ENCODE measurements at regions not wholly inside any gene's neighbourhood (a gene's known extent, or its start where the extent isn't known, plus 50 kb on each side); places are given as distances from the start of the nearest gene placed in this dataset.

DNA sequence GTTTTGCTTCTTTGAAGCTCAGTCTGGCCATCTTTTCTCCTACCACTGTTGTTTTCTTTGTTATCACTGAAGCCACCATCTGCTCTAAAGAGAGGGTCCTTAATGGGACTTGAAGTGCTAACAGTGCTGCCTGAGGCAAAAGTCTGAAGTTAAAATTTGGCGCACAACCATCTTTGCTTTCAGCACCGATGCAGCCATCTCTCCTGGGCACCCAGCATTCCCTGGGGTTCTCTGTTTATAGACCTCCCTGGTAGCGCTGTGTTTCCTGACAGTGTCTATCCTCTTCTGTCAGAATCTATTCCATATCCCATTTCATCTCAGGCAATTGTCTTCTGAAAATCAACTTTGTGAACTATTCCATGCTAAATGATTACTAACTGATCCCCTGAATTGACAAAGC is 491.5 kb upstream of the MPDZ start:
- Histone ChIP-seq H3K9me3 (ENCODE audit: control insufficient read depth, low read length) (no peaks in the 10 kb centered on the region), H3K4me3 (ENCODE audit: low read length) (no peak overlapping the region), H3K27ac (ENCODE audit: low read depth, low read length) (no peak overlapping the region), H3K4me1 (ENCODE audit: control insufficient read depth, insufficient read depth, low read length) (no peaks in the 10 kb centered on the region), H3K9ac (ENCODE audit: extremely low read depth, low read length, poor library complexity, severe bottlenecking) (no peak overlapping the region), H3K36me3 (ENCODE audit: control insufficient read depth, insufficient read depth, low read length) (no peaks in the 10 kb centered on the region), H3K27me3 (ENCODE audit: control insufficient read depth, insufficient read depth, low read length, poor library complexity, severe bottlenecking) (no peaks in the 10 kb centered on the region)
- Mint-ChIP-seq H3K9me3 (no peaks in the 10 kb centered on the region), H3K27ac (no peak overlapping the region), H3K4me3 (no peak overlapping the region), H3K27me3 (ENCODE audit: insufficient read depth) (no peaks in the 10 kb centered on the region), H3K36me3 (ENCODE audit: low read depth) (no peaks in the 10 kb centered on the region), H3K4me1 (no peaks in the 10 kb centered on the region)
- DNase-seq: no peak
- WGBS, 2 experiments (ENCODE audit: insufficient coverage in 1 of 2, insufficient read length in 1 of 2): 96 to 97% methylated on average over 3 of the region's 3 CpGs
- TF ChIP-seq, protein P1, sequence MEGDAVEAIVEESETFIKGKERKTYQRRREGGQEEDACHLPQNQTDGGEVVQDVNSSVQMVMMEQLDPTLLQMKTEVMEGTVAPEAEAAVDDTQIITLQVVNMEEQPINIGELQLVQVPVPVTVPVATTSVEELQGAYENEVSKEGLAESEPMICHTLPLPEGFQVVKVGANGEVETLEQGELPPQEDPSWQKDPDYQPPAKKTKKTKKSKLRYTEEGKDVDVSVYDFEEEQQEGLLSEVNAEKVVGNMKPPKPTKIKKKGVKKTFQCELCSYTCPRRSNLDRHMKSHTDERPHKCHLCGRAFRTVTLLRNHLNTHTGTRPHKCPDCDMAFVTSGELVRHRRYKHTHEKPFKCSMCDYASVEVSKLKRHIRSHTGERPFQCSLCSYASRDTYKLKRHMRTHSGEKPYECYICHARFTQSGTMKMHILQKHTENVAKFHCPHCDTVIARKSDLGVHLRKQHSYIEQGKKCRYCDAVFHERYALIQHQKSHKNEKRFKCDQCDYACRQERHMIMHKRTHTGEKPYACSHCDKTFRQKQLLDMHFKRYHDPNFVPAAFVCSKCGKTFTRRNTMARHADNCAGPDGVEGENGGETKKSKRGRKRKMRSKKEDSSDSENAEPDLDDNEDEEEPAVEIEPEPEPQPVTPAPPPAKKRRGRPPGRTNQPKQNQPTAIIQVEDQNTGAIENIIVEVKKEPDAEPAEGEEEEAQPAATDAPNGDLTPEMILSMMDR (conservative IDR thresholded peaks at IDR 0.05): no peak

DNA sequence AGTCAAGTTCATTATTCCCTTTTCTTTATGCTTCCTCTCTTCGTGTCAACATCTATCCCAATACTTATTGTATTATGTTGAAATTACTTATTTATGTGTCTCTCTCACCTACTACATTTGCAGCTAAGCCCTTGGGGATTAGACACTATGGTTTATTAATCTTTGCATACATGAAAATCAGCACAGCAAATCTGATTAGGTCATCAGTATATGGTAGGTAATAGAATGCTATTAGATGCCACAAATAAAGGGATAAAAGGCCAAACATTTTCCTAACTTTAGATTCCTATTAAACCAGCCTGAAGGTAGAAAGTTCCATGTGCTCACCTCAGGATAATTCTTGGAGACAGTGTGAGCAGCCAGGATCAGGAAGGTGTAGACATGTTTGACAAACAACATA is 490.1 kb upstream of the MPDZ start:
- no peak overlapping the region for H3K4me3 ChIP-seq (ENCODE audit: low read length)

DNA sequence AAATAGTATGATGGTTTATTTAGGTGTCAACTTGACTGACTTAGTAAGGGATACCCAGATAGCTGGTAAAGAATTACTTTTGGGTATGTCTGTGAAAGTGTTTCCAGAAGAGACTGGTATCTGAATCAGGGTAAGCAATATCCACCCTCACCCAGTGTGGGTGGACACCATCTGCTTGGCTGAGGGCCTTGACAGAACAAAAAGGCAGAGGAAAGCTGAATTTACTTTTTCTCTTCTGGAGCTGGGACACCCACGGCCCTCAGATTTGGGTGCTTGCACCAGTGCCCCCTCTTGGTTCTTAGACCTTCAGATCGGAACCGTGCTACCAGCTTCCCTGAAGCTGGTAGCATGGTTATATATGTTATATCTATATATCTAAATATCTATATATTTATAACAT is 489.5 kb upstream of the MPDZ start:
- TF ChIP-seq, protein P1 (conservative IDR thresholded peaks at IDR 0.05): no peak
- WGBS, 2 experiments (ENCODE audit: insufficient coverage in 1 of 2, insufficient read length in 1 of 2): 97% methylated on average over 2 of the region's 3 CpGs; no CpG with 5 or more reads in 1 of the 2 experiments

More for the DNA sequence above, 490.1 kb upstream of the MPDZ start:
- Mint-ChIP-seq H3K36me3 (ENCODE audit: low read depth) (no peaks in the 10 kb centered on the region), H3K9me3 (no peaks in the 10 kb centered on the region), H3K27ac (no peak overlapping the region), H3K27me3 (ENCODE audit: insufficient read depth) (no peaks in the 10 kb centered on the region), H3K4me3 (no peak overlapping the region), H3K4me1 (no peaks in the 10 kb centered on the region)
- Histone ChIP-seq H3K9ac (ENCODE audit: extremely low read depth, low read length, poor library complexity, severe bottlenecking) (no peak overlapping the region), H3K9me3 (ENCODE audit: control insufficient read depth, low read length) (no peaks in the 10 kb centered on the region), H3K27ac (ENCODE audit: low read depth, low read length) (no peak overlapping the region), H3K4me1 (ENCODE audit: control insufficient read depth, insufficient read depth, low read length) (no peaks in the 10 kb centered on the region), H3K27me3 (ENCODE audit: control insufficient read depth, insufficient read depth, low read length, poor library complexity, severe bottlenecking) (no peaks in the 10 kb centered on the region), H3K36me3 (ENCODE audit: control insufficient read depth, insufficient read depth, low read length) (no peaks in the 10 kb centered on the region)
- WGBS, 2 experiments (ENCODE audit: insufficient coverage in 1 of 2, insufficient read length in 1 of 2): no CpG with 5 or more reads among the region's 1 CpG
- DNase-seq: no peak
- TF ChIP-seq, protein P1 (conservative IDR thresholded peaks at IDR 0.05): no peak

More for the DNA sequence above, 489.5 kb upstream of the MPDZ start:
- no peak overlapping the region for H3K4me3 Mint-ChIP-seq
- H3K36me3 Mint-ChIP-seq (ENCODE audit: low read depth): no peaks in the 10 kb centered on the region
- H3K27me3 ChIP-seq (ENCODE audit: control insufficient read depth, insufficient read depth, low read length, poor library complexity, severe bottlenecking): no peaks in the 10 kb centered on the region
- H3K9ac ChIP-seq (ENCODE audit: extremely low read depth, low read length, poor library complexity, severe bottlenecking): no peak overlapping the region
- H3K27ac Mint-ChIP-seq: no peak overlapping the region
- H3K36me3 ChIP-seq (ENCODE audit: control insufficient read depth, insufficient read depth, low read length): no peaks in the 10 kb centered on the region
- H3K4me1 ChIP-seq (ENCODE audit: control insufficient read depth, insufficient read depth, low read length): no peaks in the 10 kb centered on the region
- no peaks in the 10 kb centered on the region for H3K27me3 Mint-ChIP-seq (ENCODE audit: insufficient read depth)
- DNase-seq: no peak
- no peak overlapping the region for H3K27ac ChIP-seq (ENCODE audit: low read depth, low read length)
- no peaks in the 10 kb centered on the region for H3K9me3 ChIP-seq (ENCODE audit: control insufficient read depth, low read length)
- no peaks in the 10 kb centered on the region for H3K9me3 Mint-ChIP-seq
- H3K4me1 Mint-ChIP-seq: no peaks in the 10 kb centered on the region
- H3K4me3 ChIP-seq (ENCODE audit: low read length): no peak overlapping the region
